ENCODE measurements at regions not wholly inside any gene's neighbourhood (a gene's known extent, or its start where the extent isn't known, plus 50 kb on each side); places are given as distances from the start of the nearest gene placed in this dataset.

GRCh38 chr5:3187771-3188425, 407.7 kb upstream of the IRX1 start:
- TF ChIP-seq POLR2A (IDR thresholded peaks at IDR 0.05; ENCODE audit: borderline replicate concordance, extremely low read depth, insufficient read depth, insufficient read length): no peak
- TF ChIP-seq RAD21 (IDR thresholded peaks at IDR 0.05; ENCODE audit: low read depth): no peak
- no peak for TF ChIP-seq EZH2 (IDR thresholded peaks at IDR 0.05)
- TF ChIP-seq CTCF (IDR thresholded peaks at IDR 0.05 in 2 of 3, conservative IDR thresholded peaks at IDR 0.05 in 1 of 3; ENCODE audit: borderline replicate concordance in 1 of 3, insufficient read depth in 1 of 3, low read depth in 2 of 3, low read length in 2 of 3): no peak
- TF ChIP-seq TCF7L2 (IDR thresholded peaks at IDR 0.05; ENCODE audit: borderline replicate concordance, extremely low read depth, insufficient read depth, insufficient read length): no peak
- TF ChIP-seq, protein P1, sequence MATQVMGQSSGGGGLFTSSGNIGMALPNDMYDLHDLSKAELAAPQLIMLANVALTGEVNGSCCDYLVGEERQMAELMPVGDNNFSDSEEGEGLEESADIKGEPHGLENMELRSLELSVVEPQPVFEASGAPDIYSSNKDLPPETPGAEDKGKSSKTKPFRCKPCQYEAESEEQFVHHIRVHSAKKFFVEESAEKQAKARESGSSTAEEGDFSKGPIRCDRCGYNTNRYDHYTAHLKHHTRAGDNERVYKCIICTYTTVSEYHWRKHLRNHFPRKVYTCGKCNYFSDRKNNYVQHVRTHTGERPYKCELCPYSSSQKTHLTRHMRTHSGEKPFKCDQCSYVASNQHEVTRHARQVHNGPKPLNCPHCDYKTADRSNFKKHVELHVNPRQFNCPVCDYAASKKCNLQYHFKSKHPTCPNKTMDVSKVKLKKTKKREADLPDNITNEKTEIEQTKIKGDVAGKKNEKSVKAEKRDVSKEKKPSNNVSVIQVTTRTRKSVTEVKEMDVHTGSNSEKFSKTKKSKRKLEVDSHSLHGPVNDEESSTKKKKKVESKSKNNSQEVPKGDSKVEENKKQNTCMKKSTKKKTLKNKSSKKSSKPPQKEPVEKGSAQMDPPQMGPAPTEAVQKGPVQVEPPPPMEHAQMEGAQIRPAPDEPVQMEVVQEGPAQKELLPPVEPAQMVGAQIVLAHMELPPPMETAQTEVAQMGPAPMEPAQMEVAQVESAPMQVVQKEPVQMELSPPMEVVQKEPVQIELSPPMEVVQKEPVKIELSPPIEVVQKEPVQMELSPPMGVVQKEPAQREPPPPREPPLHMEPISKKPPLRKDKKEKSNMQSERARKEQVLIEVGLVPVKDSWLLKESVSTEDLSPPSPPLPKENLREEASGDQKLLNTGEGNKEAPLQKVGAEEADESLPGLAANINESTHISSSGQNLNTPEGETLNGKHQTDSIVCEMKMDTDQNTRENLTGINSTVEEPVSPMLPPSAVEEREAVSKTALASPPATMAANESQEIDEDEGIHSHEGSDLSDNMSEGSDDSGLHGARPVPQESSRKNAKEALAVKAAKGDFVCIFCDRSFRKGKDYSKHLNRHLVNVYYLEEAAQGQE (IDR thresholded peaks at IDR 0.05; ENCODE audit: low read depth): no peak
- TF ChIP-seq JUND (IDR thresholded peaks at IDR 0.05): no peak
